Anterior cingulate cortex (tissue), 58 donors: ENCODE measurements at regions not wholly inside any gene's neighbourhood (a gene's known extent, or its start where the extent isn't known, plus 50 kb on each side); places are given as distances from the start of the nearest gene placed in this dataset.
A peak's percentile ranks its signal among the peaks of the same experiment; 100 is the strongest.

Source experiments
- DNase-seq, 58 donors: peaks; one replicate each; lab custom pipeline; 2025; lab: John Stamatoyannopoulos, UW

DNA sequence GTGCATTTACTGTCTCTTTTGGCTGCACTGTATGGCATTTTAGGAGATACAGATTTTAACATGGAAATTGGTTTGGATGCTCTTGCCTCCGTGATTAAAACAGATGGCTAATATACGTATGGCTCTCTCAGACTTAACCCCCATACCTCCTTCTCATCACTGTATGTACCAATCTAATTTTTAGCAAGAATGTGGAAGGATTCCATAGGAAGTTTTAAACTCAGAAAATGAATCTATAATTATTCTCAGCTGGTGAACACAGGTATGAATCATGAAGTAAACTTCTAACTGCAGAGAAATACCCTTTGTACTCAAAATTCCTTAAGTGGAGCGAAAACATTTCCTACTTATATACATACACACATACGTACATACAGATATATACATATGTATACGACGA lies 210.5 kb upstream of the NEIL3 start:
- DNase-seq, result no peak

DNA sequence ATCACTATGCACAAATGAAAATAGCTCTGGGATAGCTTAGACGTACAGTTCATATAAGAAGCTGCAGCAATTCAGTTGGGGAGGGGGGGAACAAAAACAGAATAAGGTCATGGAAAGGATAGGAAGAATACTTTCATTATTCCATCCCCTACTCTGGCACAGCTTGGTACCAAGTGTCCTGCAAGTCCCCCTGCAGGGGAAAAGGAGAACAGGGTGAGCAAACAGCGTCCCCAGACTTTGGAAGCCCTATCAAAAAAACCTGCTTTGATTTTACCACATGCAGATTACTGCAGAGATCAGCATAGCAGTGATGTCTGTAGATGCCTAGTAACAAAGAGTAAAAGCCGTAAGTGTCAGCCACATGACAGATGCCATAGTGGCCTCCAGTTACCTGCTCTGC lies 209.4 kb upstream of the NEIL3 start:
- no peak for DNase-seq

DNA sequence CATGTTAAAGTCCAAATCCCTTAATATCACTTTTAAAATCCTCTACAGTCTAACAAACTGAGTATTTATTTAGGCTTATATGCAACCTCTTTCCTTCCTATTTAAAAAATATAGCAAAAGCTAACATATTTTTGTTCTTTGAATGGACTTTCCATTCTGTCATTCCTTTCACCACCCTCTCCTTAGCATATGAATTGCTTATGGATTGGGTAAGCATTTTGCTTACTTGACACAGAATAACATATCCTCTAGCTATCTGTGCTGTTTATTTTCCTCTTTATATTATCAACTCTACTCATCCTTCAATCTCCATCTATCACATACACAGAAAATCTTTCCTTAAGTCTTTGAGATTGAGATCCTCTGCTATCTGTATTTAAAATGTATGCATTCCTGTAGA lies 206.1 kb upstream of the NEIL3 start:
- no peak for DNase-seq

DNA sequence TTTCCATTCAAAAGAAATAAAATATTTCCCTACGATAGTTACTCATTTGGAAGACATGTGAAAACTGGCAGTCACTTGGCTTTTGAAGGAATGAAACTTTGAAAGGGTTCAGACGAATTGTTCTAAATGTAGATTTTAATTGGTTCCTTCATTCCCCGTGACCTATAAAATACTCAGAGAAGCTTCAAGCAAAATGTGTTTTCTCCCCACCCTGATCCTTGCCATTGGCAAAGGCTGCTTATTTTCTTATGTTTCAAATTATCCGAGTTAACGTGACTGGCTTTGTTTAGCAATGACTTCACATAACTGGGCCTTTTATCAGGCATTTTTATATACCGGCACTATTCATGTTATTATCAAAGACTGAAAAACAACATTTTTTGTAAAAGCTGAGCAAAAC lies 204.1 kb upstream of the NEIL3 start:
- DNase-seq, result no peak

DNA sequence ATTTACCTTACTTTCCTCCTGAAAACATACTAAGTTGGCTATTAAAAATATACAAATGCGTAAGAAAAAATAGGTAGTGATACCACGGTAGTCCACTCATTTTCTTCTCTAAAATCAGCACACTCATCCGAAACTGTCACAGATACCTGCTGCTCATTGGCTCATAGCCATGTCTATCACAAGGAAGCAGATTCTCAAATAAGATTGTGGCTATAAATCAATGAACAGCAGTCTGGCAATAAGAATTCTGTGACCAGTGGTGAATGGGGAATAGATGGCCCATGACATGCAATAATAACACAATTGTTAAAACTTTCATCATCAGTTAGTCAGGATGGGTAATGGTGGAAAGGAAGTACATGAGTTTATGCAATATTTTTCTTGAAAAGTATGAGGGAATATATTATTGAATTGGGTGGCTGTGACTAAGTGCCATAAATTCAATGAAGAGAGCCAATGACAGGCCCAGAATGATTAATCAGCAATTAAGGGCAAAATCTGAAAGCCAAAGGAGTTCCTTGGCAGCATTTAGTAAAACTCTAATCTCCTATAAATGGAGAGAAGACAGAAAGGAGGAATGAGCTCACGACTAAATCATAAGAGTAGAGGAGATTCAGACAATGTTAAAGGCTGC lies 202.3 kb upstream of the NEIL3 start:
- no peak for DNase-seq

DNA sequence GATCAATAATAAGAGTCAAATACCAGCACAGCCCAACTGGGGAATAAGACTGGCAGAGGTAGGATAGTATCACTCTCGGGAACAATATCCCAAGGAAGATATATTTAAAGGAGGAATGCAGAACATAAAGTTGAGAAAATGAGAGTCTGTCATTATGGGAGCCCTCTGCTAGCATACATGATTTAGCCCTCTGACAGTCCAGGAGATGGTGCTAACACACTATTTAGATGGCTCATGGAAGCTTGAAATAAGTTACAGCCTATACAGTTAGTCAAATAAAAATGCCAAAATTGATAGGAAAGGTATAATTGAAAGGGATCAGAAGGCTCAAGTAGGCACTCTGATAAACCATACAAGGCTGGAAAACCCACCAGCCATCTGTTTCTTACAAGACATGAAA lies 201.0 kb upstream of the NEIL3 start:
- DNase-seq, result no peak

DNA sequence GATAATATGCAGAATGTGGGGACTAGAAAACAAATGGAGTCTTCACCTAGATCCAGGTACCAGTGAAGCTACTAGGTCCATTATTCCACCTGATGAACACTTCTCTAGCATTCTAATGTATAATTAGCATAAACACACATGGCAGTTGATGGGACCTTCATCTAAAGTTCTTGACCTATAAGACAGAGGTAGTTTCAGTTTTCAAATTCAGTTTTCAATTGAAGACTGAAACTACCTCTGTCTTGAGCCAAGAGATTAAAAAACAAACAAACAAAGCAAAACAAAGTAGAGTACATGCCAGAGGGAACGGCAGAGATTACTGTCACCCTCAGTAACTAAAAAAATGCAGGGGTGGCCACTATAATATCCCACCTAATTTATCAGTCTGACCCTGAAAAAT lies 199.9 kb upstream of the NEIL3 start:
- DNase-seq, result no peak

DNA sequence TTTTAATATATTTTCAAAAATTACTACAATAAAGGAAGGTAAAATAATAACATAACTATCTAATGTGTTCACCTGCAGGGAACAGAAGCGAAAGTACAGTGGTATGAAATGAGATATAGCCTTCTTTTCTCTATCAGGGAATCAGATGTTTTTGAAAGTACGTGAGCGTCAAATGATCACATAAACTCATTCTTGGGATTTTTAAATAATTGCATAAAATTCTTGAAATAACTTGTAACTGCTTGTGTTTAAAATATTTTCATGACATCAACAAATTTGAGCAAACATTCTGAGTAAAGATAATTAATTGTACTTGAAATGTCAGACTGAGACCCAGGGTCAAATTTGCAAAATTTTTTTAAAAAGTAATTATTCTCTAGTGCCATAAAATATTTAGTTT lies 193.5 kb upstream of the NEIL3 start:
- DNase-seq, result no peak

DNA sequence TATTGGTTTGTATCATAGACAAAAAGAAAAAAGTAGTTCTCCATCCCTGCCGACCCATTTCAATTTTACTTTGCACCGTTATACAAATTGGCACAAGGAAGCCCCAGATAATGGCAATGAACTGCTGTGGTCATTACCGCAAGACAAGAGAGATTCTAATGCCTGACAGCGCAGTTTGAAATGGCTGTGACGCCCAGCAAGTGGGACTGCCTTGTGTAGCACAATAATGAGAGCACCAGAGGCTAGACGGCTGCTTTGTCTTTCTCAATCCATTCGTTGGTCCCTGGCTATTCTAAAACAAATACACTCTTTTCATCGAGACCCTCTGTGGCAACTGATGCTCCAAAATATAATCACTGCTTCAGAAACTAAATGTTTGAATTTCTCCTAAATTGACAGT lies 192.4 kb upstream of the NEIL3 start:
- peak in 13 of 58 donors; percentile 1 to 36 (median 17) for DNase-seq

DNA sequence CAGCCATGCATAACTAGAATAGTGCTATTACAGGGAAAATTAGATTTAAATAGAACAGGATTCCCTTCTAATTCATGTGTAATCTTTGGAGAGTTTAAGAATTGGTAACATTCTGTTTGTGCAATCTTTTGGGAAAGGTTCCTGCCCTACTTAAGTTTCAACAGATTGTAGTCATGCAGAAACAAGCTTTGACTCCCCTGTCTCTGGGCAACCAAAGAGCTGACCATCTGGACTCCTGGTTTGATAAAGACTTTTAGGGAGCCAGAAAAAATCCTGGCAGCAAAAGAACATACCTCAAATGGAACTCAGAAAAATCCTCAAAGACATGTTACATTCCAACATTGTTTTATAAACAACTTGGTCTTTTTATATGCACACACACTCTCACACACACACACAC lies 191.1 kb upstream of the NEIL3 start:
- peak in 8 of 58 donors; percentile 1 to 48 (median 6) for DNase-seq

DNA sequence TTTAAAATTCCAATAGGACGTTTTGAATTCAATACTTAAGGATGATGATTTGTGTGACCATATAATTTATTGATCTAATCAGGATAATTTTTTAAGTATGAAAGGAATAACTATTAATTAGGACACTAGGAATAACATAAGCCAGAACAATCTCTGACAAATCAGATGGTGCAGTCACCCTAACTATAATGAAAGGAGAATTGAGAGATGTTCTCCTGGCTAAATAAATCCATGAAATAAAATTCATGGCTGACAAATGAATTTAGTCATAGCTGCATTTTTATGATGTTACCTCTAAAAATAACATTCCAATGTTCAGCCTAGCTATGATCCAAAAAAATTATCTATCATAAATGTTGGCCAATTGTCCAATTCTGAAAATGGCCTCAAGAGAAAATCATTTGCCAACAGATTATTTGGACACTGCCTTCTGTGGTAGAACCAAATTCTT lies 190.6 kb upstream of the NEIL3 start:
- no peak for DNase-seq

DNA sequence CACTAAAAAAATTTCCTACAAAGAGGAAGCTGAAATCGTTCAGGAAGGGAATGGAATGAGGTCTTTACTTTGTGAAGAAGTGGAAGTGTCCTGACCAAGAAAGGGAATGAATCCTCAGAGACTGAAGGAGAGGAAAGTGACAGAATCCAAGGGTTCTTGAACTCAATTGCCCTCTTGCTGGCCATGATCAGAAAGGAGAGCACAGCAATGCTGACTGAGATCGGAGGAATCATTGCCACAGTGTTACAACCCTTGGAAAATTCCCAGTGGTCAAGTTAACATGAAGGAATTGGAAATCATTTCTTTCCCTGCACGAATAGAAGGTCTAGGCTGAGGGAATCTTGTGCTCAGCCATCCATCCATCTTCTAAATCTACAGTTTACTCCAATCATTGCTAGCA lies 190.0 kb upstream of the NEIL3 start:
- no peak for DNase-seq

DNA sequence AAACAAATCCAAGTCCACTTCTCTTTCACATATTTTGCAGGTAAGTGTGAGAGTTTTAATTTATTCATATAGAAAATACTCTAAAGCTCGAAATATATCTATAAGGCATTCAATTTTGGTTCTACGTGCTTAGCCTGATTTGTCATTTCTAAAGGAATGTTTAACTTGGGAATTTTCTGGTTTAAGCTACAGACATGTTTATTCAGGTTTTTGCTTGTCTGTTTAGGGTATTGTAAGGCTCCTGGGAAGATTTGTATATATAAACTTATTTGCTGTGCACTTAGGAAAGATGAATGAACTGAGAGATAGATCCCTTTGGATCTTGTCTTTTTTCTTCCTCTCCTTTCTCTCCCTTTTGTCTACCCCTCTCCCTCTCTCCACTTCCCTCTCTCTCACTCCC lies 185.9 kb upstream of the NEIL3 start:
- no peak for DNase-seq

DNA sequence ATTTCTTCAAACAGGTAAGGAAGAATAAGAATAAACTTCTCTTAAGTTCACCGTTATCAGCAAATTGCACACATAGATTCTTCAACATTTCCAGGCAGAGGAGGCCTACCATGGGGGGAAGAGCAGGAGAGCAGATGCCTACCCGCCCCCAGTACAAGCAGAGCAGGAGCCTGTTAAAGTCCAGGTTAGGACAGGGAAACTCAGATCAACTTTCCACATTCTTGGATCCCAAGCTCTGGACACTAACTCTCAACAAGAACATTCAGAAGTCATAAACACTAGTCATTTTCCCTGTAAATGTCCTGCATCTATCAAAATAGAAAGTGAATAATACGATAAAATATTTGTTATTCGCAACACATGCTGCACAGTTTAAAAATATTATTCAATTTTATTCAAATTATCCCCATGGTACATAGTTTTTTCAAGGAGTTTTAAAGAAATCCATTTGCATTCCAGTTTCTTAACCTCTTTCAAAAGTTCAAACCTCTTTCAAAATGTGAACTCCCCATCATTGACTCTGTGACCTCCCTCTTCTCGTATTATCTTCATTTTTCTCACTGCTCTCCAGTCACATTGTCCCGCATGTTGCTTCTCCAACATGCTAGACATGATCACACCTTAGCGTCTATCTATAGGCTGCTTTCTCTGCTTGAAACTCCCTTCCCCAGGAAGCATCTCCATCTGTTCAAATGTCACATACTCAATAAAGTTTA lies 185.2 kb upstream of the NEIL3 start:
- DNase-seq, result no peak

DNA sequence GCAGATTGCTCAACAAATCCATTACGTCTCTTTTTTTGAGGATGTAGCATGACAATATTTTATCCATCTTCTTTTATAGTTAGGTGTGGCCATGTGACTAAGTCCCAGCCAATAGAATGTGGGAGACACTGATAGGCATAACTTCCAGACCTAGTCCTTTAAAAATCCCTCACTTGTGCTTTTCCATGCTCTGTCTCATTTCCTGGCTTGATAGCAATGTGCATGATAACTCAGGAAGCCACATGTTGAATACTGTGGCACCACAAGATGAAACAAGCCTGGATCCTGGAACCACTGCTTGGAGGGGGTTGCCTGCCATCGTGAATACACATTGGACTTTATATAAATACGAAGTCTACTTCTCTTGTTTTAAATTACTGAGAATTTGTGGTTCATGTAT lies 184.0 kb upstream of the NEIL3 start:
- DNase-seq, result no peak

DNA sequence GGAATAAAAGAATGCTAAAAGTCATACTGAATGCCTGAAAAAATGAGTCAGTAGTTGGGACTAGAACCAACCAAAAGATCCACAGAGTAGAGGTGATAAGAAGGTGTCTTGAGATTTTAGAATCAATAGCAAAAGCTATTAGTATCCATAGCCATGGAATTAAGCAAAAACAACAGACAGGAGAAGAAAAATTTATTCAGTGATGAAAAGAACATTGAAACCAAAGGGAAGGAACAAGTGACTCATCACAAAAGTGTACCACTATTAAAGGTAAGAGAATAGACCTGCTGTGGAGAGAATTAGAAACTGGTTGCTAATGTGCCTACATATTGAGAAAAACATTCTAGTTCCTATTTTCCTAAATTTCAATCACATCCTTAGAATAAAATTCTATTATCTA lies 182.0 kb upstream of the NEIL3 start:
- no peak for DNase-seq

DNA sequence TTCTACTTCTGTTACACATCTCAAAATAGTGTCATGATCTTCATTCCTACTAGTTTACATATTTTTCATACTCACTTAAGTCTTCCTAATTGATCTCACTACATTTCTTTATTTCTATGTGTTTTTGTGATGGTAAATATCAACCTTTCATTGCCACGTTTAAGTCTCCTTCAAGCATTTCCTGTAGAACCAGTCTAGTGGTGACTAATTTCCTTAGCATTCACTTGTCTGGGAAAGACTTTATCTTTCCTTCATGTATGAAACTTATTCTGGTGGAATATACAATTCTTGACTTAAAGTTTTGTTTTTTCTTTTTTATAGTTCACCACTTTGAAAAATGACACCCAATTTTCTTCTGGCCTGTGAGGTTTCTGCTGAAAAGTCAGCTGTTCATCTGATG lies 181.4 kb upstream of the NEIL3 start:
- DNase-seq, result no peak

DNA sequence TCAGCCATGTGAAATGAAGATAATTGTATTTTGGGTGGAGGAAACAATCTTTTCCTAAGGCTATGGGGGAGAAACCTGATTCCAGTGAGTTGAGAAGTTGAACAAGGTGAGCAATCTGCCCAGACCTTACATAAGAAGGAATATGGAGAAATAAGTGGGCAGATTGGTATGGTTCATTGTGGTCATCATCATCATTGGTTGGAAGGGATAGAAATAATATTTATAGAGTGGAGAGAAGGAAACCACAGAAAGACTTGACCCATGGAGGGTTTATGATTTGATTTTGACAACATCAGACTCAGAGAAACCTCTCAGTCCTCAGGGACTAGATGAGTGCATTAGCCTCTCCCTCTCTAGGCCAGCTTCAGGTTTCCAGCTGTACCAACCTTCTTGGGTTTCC lies 177.9 kb upstream of the NEIL3 start:
- DNase-seq, result no peak

DNA sequence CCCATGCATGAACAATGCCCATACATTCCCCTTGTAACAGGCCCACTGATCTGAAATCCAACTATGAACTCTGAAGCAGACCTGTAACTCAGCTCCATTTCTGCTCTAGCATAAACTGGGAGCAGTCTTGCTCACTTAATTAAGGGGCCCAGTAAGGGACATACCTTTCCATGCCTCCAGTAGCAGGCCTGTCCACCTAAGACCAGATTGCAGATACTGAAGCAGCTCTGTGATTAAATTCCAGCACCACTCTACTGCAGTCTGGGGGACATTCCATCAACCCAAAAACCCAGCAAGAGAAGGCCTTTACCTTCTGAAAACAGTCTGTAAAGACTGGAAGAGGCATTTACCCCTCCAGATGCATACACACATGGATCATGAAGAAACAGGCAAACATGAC lies 162.0 kb upstream of the NEIL3 start:
- DNase-seq, result no peak

DNA sequence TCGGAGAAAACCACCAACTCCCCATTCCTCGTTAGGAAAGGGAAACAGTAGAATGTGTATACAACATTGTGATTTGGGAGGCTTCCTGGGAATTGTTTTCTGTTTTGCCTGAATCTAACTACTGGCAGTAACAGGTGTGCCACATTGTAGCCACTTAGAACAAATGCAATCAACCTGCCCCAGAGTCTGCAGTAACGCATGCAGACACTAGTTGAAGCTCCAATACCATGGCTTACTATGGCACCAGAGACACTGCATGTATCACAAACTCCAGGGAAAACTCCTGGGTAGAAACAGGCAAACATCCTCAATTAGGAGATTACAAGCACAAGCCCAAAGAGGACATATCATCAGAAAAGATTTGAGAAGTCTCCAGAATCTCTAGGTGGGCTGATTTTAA lies 154.2 kb upstream of the NEIL3 start:
- no peak for DNase-seq

DNA sequence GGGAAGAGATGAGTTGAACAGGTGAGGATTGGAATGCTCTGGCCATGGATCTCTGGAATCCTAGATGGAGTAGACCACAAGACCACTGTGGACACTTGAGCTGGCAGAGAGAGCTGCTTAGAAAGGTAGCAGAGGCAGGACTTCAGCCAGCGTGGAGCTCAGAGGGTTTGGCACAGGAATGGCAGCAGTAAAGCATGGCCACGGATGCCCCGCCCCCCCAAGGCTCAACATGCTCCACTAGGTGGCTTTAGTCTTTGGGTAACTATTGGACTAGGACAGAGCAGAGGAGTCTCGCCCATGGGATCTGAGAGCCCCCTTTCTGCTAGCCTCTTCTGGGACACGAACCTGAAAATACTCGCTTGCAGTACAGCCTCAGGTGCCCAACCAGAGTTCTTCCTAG lies 150.1 kb upstream of the NEIL3 start:
- DNase-seq, result no peak

DNA sequence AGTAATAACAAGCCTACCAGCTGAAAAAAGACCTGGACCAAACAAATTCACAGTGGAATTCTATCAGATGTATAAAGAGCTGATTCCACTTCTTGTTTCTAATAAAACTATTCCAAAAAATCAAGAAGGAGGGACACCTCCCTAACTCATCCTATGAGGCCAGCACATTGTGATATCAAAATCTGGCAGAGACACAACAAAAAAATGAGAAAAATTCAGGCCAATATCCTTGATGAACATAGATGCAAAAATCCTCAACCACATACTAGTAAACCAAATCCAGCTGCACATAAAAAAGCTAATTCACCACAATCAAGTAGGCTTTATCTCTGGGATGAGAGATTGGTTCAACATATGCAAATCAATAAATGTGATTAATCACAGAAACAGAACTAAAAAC lies 147.9 kb upstream of the NEIL3 start:
- DNase-seq, result no peak

DNA sequence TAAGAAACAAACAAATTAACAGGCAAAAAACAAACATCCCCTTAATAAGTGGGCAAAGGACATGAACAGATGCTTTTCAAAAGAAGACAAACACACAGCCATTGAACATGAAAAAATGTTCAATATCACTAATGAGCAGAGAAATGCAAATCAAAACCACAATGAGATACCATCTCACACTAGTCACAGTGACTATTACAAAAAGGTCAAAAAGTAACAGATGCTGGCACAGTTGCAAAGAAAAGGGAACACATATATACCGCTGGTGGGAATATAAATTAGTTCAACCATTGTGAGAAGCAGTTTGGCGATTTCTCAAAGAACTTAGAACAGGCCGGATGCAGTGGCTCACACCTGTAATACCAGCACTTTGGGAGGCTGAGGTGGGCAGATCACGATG lies 146.1 kb upstream of the NEIL3 start:
- no peak for DNase-seq
